PC-3 (cell line): ENCODE measurements at regions not wholly inside any gene's neighbourhood (a gene's known extent, or its start where the extent isn't known, plus 50 kb on each side); places are given as distances from the start of the nearest gene placed in this dataset.

Experiments
- ATAC-seq: fragments of 200-7000 bp; cut with Tn5 transposase; 2 replicates; pipeline ENCODE4 v1.9.1; 2020; ENCODE audit warnings: mild to moderate bottlenecking, moderate library complexity
- BruUV-seq: library from RNA; stranded (reverse); fragments of 400-500 nt; replicated peaks from 2 replicates; lab custom pipeline; 2021; lab: Mats Ljungman, UMichigan
- CTCF ChIA-PET: fragments of 300-600 bp; sonication (Branson Sonifier 250); formaldehyde crosslinking; loops from one replicate; lab custom pipeline; 2022; ENCODE audit warnings: antibody characterized with exemption; lab: Charles Lee
- POLR2A ChIA-PET: fragments of 300-600 bp; sonication (Branson Sonifier 250); formaldehyde crosslinking; loops from one replicate; lab custom pipeline; 2022; ENCODE audit warnings: antibody characterized with exemption; ENCODE audit not compliant: unreplicated experiment; lab: Charles Lee
- DNase-seq: peaks from one replicate; pipeline ENCODE4 v3.0.0-alpha.2; 2015
- H2AFZ ChIP-seq: fragments of 300-600 bp; sonication (generic); 2 replicates; pipeline ENCODE4 v1.6.0; 2016; ENCODE audit warnings: antibody characterized with exemption, low read length
- H3F3A ChIP-seq: fragments of 300-600 bp; sonication (generic); one replicate; pipeline ENCODE4 v1.6.0; 2017; ENCODE audit warnings: antibody characterized with exemption, low read length, control low read depth, mild to moderate bottlenecking; ENCODE audit not compliant: unreplicated experiment
- H3K27ac ChIP-seq: fragments of 300-600 bp; sonication (generic); 2 replicates; pipeline ENCODE4 v1.5.1; 2016; ENCODE audit warnings: mild to moderate bottlenecking, low read length
- H3K27me3 ChIP-seq: fragments of 300-600 bp; sonication (generic); 2 replicates; pipeline ENCODE4 v1.6.1; 2016; ENCODE audit warnings: low read length, mixed read lengths
- H3K36me3 ChIP-seq: fragments of 300-600 bp; sonication (generic); 2 replicates; pipeline ENCODE4 v1.6.1; 2016; ENCODE audit warnings: low read depth, mixed run types, low read length, mixed read lengths
- H3K4me1 ChIP-seq: fragments of 300-600 bp; sonication (generic); 2 replicates; pipeline ENCODE4 v1.5.1; 2016; ENCODE audit warnings: low read length; ENCODE audit not compliant: insufficient read depth
- H3K4me2 ChIP-seq: fragments of 300-600 bp; sonication (generic); 2 replicates; pipeline ENCODE4 v1.6.0; 2016; ENCODE audit warnings: low read length
- H3K4me3 ChIP-seq: fragments of 300-600 bp; sonication (generic); 2 replicates; pipeline ENCODE4 v1.5.1; 2016; ENCODE audit warnings: mild to moderate bottlenecking, low read length, mixed read lengths
- H3K79me2 ChIP-seq: fragments of 300-600 bp; sonication (generic); 2 replicates; pipeline ENCODE4 v1.6.1; 2017; ENCODE audit warnings: low read length, mixed read lengths
- H3K9ac ChIP-seq: fragments of 300-600 bp; sonication (generic); 2 replicates; pipeline ENCODE4 v1.6.0; 2016; ENCODE audit warnings: mild to moderate bottlenecking, low read length
- H3K9me2 ChIP-seq: fragments of 300-600 bp; sonication (generic); replicated peaks from 2 replicates; pipeline ENCODE4 v1.6.1; 2016; ENCODE audit warnings: mixed run types, low read length, mixed read lengths
- H3K9me3 ChIP-seq: fragments of 300-600 bp; sonication (generic); 2 replicates; pipeline ENCODE4 v1.6.1; 2016; ENCODE audit warnings: low read length, mixed read lengths
- H4K20me1 ChIP-seq: fragments of 300-600 bp; sonication (generic); 2 replicates; pipeline ENCODE4 v1.6.1; 2016; ENCODE audit warnings: low read length, mixed read lengths
- EZH2 ChIP-seq: fragments of 300-600 bp; sonication (generic); IDR thresholded peaks from one replicate; pipeline ENCODE4 v1.6.1; 2017; ENCODE audit warnings: antibody characterized with exemption, mild to moderate bottlenecking, low read length; ENCODE audit not compliant: unreplicated experiment
- EZH2phosphoT487 ChIP-seq: fragments of 300-600 bp; sonication (generic); IDR thresholded peaks from 2 replicates; pipeline ENCODE4 v1.6.1; 2018; ENCODE audit warnings: mild to moderate bottlenecking, antibody characterized with exemption, low read length, borderline replicate concordance
- intact Hi-C: fragments of 100-400 bp; cut with micrococcal nuclease; formaldehyde crosslinking; loops from 2 replicates; pipeline ENCODE4 v1.9.0; 2023
- TF ChIP-seq, protein P1 (sequence below): fragments of 300-600 bp; sonication (generic); conservative IDR thresholded peaks from 2 replicates; pipeline ENCODE4 v1.5.1; 2017; ENCODE audit warnings: antibody characterized with exemption, low read depth, mild to moderate bottlenecking, low read length

DNA sequence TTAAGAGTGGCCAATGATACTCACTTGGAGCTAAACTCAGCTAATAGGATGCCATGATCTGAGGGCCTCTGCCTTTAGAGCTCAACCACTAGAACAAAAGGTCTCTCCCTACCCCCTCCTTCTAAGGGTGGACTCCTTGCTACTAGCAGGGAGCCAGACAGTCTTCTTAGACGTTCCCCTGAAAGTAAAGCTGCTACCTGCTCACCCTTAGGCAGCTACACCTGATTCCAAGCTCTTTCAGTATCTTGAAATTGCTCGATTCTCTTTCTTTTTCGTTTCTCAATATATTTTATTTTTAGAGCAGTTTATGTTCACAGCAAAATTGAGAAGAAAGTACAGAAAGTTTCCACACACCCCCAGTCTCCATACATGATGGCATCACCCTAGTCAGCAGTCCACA is 112.6 kb upstream of the KCNJ15 start:
- Histone ChIP-seq H3K4me3 (no peak overlapping the region), H3K4me2 (no peak overlapping the region), H3K9ac (no peak overlapping the region), H3K27ac (no peak overlapping the region), H3K79me2 (no peaks in the 10 kb centered on the region), H3K9me3 (no peaks in the 10 kb centered on the region; the same call in none of the 2 replicates), H3K27me3 (no peaks in the 10 kb centered on the region), H3K9me2 (no peaks in the 10 kb centered on the region), H4K20me1 (no peaks in the 10 kb centered on the region), H3F3A (no peaks in the 10 kb centered on the region), H2AFZ (no peak overlapping the region), H3K4me1 (peaks cover 14% of the 10 kb centered on the region), H3K36me3 (no peaks in the 10 kb centered on the region)
- no peak for DNase-seq
- BruUV-seq: no TSS peak
- intact Hi-C loops: no loop called here
- no peak for ATAC-seq
- TF ChIP-seq EZH2: no peak
- POLR2A ChIA-PET: no interaction called here
- CTCF ChIA-PET: no interaction called here

DNA sequence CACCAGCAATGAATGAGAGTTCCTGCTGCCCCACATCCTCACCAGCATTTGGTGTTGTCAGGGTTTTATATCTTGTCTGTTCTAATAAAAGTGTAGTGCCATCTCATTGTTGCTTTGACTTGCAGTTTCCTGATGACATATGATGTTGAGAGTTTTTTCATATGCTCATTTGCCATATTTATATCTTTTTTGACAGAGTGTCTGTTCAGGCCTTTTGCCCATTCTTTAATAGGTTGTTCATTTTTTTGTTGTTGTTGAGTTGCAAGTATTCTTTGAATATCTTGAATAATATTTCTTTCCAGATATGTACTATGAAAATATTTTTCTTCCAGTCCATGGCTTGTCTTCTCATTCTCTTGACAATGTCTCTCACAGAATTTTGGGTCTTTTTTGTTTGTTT is 111.7 kb upstream of the KCNJ15 start:
- H3K79me2 ChIP-seq: no peaks in the 10 kb centered on the region
- no peaks in the 10 kb centered on the region for H3K9me2 ChIP-seq
- POLR2A ChIA-PET: no interaction called here
- DNase-seq (no peak), ATAC-seq (no peak)
- no peak overlapping the region for H3K27ac ChIP-seq
- no peaks in the 10 kb centered on the region for H3K36me3 ChIP-seq
- H2AFZ ChIP-seq: no peak overlapping the region
- TF ChIP-seq, protein P1, sequence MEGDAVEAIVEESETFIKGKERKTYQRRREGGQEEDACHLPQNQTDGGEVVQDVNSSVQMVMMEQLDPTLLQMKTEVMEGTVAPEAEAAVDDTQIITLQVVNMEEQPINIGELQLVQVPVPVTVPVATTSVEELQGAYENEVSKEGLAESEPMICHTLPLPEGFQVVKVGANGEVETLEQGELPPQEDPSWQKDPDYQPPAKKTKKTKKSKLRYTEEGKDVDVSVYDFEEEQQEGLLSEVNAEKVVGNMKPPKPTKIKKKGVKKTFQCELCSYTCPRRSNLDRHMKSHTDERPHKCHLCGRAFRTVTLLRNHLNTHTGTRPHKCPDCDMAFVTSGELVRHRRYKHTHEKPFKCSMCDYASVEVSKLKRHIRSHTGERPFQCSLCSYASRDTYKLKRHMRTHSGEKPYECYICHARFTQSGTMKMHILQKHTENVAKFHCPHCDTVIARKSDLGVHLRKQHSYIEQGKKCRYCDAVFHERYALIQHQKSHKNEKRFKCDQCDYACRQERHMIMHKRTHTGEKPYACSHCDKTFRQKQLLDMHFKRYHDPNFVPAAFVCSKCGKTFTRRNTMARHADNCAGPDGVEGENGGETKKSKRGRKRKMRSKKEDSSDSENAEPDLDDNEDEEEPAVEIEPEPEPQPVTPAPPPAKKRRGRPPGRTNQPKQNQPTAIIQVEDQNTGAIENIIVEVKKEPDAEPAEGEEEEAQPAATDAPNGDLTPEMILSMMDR: no peak
- no peak for TF ChIP-seq EZH2phosphoT487
- TF ChIP-seq EZH2: no peak
- no peaks in the 10 kb centered on the region for H3K27me3 ChIP-seq
- intact Hi-C loops: no loop called here
- H3K4me1 ChIP-seq: peaks cover 7% of the 10 kb centered on the region
- H3F3A ChIP-seq: no peaks in the 10 kb centered on the region
- no peak overlapping the region for H3K9ac ChIP-seq
- no peak overlapping the region for H3K4me2 ChIP-seq
- no TSS peak for BruUV-seq
- no peaks in the 10 kb centered on the region; the same call in none of the 2 replicates for H3K9me3 ChIP-seq
- CTCF ChIA-PET: no interaction called here
- no peak overlapping the region for H3K4me3 ChIP-seq
- H4K20me1 ChIP-seq: no peaks in the 10 kb centered on the region

DNA sequence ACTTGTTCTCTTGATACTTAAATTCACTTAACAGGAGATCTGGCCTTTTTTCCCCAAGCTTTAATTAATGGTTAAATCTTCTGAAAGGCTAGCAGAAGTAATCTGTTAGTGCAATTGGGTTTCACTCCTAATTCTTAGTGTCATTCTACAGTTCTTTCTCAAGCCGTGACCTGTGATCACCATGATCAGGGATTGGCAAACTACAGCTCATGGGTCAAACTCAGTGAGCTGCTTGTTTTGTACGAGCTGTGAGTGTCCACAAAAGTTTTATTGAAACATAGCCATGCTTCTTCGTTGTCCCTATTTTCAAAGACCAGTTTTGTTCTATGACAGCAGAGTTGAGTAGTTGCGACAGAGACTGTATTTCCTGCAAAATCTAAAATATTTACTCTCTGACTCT is 109.4 kb upstream of the KCNJ15 start:
- H3K9ac ChIP-seq: no peak overlapping the region
- H2AFZ ChIP-seq: no peak overlapping the region
- no TSS peak for BruUV-seq
- intact Hi-C loops: no loop called here
- no peak overlapping the region for H3K4me2 ChIP-seq
- TF ChIP-seq EZH2: no peak
- TF ChIP-seq EZH2phosphoT487: no peak
- TF ChIP-seq, protein P1: no peak
- no peak for DNase-seq
- H3F3A ChIP-seq: no peaks in the 10 kb centered on the region
- no peaks in the 10 kb centered on the region for H3K36me3 ChIP-seq
- no peak for ATAC-seq
- 0 out of 2 replicates have a peak, but pooled peaks cover 12% of the 10 kb centered on the region for H3K27me3 ChIP-seq
- no peak overlapping the region for H3K27ac ChIP-seq
- H3K9me3 ChIP-seq: no peaks in the 10 kb centered on the region; the same call in 1 of the 2 replicates
- ChIA-PET CTCF (no interaction called here), POLR2A (no interaction called here)
- no peak overlapping the region for H3K4me3 ChIP-seq
- no peaks in the 10 kb centered on the region for H4K20me1 ChIP-seq
- H3K9me2 ChIP-seq: no peaks in the 10 kb centered on the region
- no peaks in the 10 kb centered on the region for H3K79me2 ChIP-seq
- no peaks in the 10 kb centered on the region for H3K4me1 ChIP-seq
